IPS DF 6.9 (cell line): ENCODE measurements at regions not wholly inside any gene's neighbourhood (a gene's known extent, or its start where the extent isn't known, plus 50 kb on each side); places are given as distances from the start of the nearest gene placed in this dataset.

Experiments
- DNase-seq: peaks from one replicate; pipeline ENCODE4 v3.0.0-alpha.2; 2013; ENCODE audit warnings: low read depth, low spot score
- H3K27ac ChIP-seq: one replicate; pipeline ENCODE4 v1.5.1; 2013; ENCODE audit warnings: low read length, control low read depth
- H3K27me3 ChIP-seq: 2 replicates; pipeline ENCODE4 v1.6.1; 2013; ENCODE audit warnings: mild to moderate bottlenecking, low read length; ENCODE audit not compliant: control insufficient read depth, insufficient read depth
- H3K36me3 ChIP-seq: 2 replicates; pipeline ENCODE4 v1.6.1; 2013; ENCODE audit warnings: low read length; ENCODE audit not compliant: control insufficient read depth, insufficient read depth
- H3K4me1 ChIP-seq: 2 replicates; pipeline ENCODE4 v1.6.1; 2013; ENCODE audit warnings: low read length; ENCODE audit not compliant: control insufficient read depth, insufficient read depth
- H3K4me3 ChIP-seq: 2 replicates; pipeline ENCODE4 v1.5.1; 2013; ENCODE audit warnings: mild to moderate bottlenecking, low read length
- H3K9me3 ChIP-seq: 2 replicates; pipeline ENCODE4 v1.6.1; 2013; ENCODE audit warnings: low read length, inconsistent platforms; ENCODE audit not compliant: control insufficient read depth, insufficient read depth
- WGBS: extraction: QIAGEN DNeasy Blood & Tissue Kit; methylation state at CpG from one replicate; pipeline ENCODE4 v1.1.7; 2013; ENCODE audit warnings: mixed read lengths, missing lambda C conversion rate; ENCODE audit not compliant: insufficient read length, insufficient coverage; 5-methylcytosine and 5-hydroxymethylcytosine counted together

DNA sequence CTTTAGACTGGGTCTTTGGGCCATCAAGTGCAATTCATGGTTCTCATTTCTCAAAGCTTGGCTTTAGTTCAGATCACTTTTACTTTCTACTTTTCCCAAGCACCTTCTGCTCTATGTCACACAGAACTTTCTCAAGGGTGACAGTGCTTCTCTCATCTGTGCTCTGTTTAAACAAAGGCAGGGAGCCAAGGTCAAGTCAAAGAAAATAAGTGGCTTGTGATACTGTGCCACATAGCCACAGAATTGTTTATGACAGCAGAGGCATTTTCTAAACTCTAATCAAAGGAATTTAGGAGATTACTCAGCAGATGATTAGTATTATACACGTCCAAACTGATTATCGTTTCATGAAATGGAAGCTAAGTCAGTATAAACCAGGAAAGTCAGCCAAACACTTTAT lies 348.0 kb downstream of the HDGFL1 start:
- no peaks in the 10 kb centered on the region for H3K36me3 ChIP-seq
- no peak overlapping the region for H3K27ac ChIP-seq
- no peaks in the 10 kb centered on the region for H3K27me3 ChIP-seq
- H3K9me3 ChIP-seq = no peaks in the 10 kb centered on the region
- H3K4me3 ChIP-seq = no peak overlapping the region
- no CpG with 5 or more reads among the region's 2 CpGs for WGBS
- DNase-seq = no peak
- H3K4me1 ChIP-seq = peaks cover 3% of the 10 kb centered on the region; the same call in 1 of the 2 replicates

DNA sequence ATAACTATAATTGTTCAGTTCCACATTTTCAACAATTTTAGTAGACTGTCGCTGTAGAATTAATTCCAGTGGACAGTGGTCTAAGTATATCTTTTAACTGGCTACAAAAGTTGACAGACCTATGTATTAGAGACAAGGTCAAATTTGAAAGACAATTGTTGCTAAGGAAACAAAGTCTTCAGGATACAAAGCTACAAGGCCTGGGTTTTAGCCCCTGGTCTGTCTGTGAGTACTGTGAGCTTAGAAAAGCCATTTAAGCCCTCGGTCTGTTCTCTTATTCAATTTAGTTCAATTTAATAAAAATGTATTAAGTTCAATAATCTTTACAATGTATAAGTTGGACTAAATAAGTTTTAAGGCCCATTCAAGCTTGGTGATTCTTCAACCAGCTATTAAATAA lies 352.5 kb downstream of the HDGFL1 start:
- DNase-seq = peak; percentile 27
- Histone ChIP-seq H3K9me3 (no peaks in the 10 kb centered on the region), H3K27ac (no peak overlapping the region), H3K27me3 (no peaks in the 10 kb centered on the region), H3K36me3 (no peaks in the 10 kb centered on the region), H3K4me3 (no peak overlapping the region), H3K4me1 (peaks cover 3% of the 10 kb centered on the region; the same call in 1 of the 2 replicates)
- no CpG with 5 or more reads among the region's 2 CpGs for WGBS

DNA sequence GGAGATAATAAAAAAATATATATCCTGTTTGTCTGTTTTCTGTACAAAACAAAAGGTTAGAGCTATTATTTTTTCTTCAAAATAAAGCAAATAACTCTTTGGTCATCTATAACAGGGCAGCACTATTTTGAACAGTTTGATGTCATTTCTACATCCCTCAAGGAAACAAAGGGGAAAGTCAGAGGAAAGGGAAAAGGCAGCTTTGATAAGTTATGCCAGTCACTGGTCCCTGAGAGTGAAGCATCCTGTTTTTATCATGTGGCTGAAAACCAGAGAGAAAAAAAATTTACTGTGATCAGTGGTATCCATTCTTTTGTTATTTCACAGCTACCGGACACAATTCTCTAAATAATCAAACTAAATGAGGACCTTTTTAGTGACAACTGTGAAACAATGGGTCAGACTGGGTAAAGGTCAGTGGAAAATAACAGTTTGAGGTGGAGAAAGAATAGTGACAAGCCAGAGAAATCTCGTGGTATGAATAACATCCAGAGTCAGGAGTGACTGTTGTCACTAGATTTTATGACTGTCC lies 356.0 kb downstream of the HDGFL1 start:
- Histone ChIP-seq H3K27me3 (no peaks in the 10 kb centered on the region), H3K4me1 (no peaks in the 10 kb centered on the region), H3K27ac (no peak overlapping the region), H3K36me3 (no peaks in the 10 kb centered on the region), H3K4me3 (no peak overlapping the region), H3K9me3 (no peaks in the 10 kb centered on the region)
- no peak for DNase-seq
- WGBS = no CpG with 5 or more reads among the region's 2 CpGs

DNA sequence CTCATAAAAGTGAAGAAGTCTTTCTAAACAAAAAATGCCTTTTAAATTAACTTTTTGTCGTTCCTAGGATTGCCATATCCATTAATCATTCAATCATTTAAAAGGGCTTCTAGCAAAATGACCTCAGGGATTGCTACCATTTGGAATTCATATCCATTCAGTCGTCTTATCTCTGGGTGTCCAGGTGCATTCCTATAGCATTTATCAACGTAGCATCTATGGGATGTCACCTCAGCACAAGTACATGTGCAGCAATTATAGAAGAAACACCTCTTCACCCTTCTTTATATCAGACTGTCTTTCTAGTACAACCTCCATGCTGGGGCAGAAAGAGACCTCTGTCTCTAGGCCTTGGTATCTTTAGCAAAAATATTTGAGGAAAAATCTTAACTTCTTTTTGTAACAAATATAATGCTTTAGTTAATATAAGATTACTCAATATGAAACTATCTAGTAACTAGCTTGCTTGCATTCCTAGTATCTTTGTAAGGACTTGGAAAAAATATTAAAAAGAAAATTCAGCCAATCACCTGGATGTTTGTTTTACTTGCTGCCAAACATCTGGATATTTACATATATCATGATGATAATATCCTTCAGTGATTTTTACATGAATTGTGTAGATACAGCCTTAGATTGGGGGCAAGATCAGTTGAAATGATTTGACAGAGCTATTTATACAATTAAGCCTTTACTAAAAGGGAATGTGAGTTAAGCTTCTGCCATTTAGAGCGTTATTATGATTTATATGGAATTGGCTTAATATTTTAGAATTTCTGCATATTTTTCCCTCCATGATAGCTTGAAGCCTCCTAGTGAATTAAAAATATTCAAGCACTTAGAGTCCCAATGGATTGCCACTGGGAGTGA lies 356.8 kb downstream of the HDGFL1 start:
- Histone ChIP-seq H3K4me1 (no peaks in the 10 kb centered on the region), H3K27me3 (no peaks in the 10 kb centered on the region), H3K27ac (no peak overlapping the region), H3K36me3 (no peaks in the 10 kb centered on the region), H3K9me3 (no peaks in the 10 kb centered on the region), H3K4me3 (no peak overlapping the region)
- WGBS = no CpG with 5 or more reads among the region's 4 CpGs
- DNase-seq = no peak

DNA sequence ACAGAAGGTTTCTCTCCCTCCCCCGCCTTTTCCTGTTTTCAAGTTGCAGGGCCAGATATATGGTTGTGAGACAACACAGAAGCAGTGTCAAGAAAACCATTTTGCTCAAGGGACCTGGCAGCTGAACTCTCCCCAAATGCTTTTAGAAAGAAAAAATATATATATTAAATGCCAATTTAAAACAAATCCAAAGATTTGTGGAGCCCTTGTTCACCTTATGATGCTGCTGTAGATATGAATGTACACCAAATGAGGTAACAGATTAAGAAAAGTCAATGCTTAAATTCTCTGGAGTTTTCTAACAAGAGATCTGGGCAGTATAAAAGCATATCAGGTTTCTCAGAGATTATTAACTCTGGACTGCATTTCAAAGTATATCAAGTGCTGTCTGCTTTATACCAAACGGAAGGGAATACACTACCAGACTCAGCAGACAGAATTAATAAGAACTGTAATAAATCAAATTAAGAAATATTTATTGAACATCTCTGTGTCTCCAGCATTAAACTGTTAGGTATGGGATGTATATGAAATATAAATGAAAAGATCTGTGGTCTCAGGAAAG lies 357.5 kb downstream of the HDGFL1 start:
- WGBS = no CpG with 5 or more reads among the region's 2 CpGs
- no peak for DNase-seq

DNA sequence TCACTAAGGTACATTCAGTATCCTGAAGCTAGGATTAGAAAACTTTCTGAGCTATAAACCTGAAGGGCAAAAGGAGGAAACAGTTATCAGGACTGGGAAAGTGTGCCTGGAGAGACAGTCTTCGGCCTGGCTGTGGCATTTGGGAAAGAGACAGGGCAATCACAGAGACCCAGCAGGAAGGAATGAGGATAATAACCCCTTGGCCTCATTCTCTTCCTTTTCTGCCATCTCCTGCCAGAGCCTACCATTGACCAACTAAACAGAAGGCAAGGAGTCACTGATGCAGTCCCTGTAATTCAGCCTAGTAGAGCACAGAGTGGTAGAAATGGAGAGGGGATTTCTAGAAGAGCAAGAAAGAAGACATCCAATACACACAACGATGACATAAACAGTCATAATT lies 359.4 kb downstream of the HDGFL1 start:
- Histone ChIP-seq H3K4me1 (no peaks in the 10 kb centered on the region), H3K9me3 (no peaks in the 10 kb centered on the region), H3K27ac (no peak overlapping the region), H3K4me3 (no peak overlapping the region), H3K27me3 (no peaks in the 10 kb centered on the region), H3K36me3 (no peaks in the 10 kb centered on the region)
- WGBS = no CpG with 5 or more reads among the region's 2 CpGs
- no peak for DNase-seq

More for the DNA sequence above, 357.5 kb downstream of the HDGFL1 start:
- Histone ChIP-seq H3K9me3 (no peaks in the 10 kb centered on the region), H3K27me3 (no peaks in the 10 kb centered on the region), H3K4me1 (no peaks in the 10 kb centered on the region), H3K27ac (no peak overlapping the region), H3K4me3 (no peak overlapping the region), H3K36me3 (no peaks in the 10 kb centered on the region)

DNA sequence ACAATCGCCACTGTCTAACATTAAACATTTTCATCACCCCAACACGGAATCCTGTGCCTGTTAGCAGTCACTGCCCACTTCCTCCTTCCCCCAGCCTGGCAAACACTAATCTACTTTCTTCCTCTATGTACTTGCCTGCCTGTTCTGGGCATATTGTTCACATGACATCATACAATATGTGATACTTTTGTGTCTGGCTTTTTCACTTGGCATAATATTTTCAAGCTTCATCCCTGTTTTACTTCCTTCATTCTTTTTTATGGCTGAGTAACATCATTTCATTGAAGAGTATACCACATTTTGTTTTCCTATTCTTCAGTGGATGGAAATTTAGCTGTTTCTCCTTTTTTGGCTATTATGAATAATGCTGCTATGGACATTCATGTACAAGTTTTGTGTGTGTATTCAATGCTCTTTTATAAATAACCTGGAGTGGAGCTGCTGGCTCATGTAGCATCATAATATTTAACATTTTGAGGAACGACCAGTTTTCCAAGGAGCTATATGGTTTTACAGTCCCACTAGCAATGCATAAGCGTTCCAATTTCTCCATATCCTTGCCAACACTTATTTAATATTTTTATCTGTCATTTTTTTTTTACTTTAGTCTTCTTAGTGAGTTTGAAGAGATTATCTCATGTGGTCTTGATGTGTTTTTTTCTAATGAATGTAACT lies 360.1 kb downstream of the HDGFL1 start:
- WGBS = 100% methylated on average over 1 of the region's 4 CpGs
- Histone ChIP-seq H3K4me1 (no peaks in the 10 kb centered on the region), H3K27ac (no peak overlapping the region), H3K36me3 (no peaks in the 10 kb centered on the region), H3K4me3 (no peak overlapping the region), H3K9me3 (no peaks in the 10 kb centered on the region), H3K27me3 (no peaks in the 10 kb centered on the region)
- no peak for DNase-seq

DNA sequence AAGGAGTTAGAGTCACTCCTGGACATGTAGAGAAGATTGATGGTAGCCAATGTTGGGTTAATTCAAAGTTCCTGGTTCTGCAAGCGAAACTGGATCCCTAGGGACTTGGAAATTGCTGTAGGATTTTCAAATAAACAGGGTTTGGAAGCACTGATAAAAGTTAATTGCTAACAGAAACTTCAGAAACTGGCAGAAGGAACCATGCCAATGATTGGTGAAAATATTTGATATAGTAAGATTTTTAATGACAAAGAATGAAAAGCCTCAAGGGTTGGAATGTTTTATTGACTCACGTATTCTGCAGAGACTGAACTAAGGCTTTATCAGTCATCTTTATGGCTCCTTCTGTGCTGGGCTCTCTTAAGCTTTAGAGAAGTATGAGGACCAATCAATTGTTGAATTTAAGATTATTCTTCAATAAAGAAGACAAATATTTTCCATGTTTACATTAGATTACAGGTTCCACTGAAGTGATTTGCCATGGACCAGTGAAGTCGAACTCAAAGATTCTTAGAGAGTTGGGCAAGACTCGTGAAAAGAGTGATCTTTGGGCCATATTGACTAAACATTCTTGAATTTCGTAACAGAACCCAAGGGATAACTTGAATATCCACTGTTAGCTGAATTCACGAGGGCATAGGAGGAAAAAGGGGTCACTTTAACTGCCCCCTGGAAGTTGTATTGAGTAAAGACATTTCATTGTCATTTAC lies 371.4 kb downstream of the HDGFL1 start:
- Histone ChIP-seq H3K4me1 (no peaks in the 10 kb centered on the region), H3K36me3 (no peaks in the 10 kb centered on the region), H3K27ac (no peak overlapping the region), H3K9me3 (no peaks in the 10 kb centered on the region), H3K27me3 (no peaks in the 10 kb centered on the region), H3K4me3 (no peak overlapping the region)
- WGBS = no CpG with 5 or more reads among the region's 6 CpGs
- DNase-seq = no peak

DNA sequence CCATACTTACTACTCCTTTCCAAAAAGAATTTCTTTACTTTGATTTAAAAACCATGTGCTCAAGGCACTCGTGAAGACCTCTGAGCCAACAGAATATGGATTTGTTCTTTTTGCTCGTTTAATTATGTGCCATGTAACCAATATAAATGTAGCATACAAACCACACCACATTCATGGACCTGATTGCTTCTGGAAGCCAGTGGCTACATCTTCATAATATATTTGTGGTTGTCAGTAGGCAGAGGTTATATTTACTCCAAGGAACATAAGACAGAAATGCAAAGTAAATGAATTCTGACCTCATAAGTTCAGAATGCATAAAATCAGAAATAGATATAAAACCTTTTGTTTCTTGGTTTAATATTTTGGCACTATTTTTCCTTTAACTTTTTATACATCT lies 373.0 kb downstream of the HDGFL1 start:
- no CpG with 5 or more reads among the region's 2 CpGs for WGBS
- no peaks in the 10 kb centered on the region for H3K36me3 ChIP-seq
- no peak overlapping the region for H3K4me3 ChIP-seq
- no peak for DNase-seq
- H3K9me3 ChIP-seq = no peaks in the 10 kb centered on the region
- no peak overlapping the region for H3K27ac ChIP-seq
- H3K27me3 ChIP-seq = no peaks in the 10 kb centered on the region
- H3K4me1 ChIP-seq = no peaks in the 10 kb centered on the region

DNA sequence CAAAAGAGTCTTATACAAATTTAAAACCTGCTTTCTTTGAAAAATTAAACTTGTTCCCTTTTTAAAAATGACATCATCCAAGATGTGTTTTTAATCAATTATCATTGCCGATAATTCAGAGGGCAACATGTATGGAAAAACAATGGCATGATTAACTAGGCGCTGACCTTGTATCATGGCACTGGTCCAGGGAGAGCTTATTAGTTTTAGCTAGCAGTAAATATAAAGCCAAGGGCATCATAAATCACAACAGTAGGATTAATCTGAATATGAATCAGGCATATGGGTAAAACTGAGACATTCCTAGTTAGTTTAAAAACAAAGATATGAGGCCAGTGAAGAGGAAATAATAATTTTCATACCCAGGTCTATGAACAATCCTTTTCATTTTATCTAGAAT lies 374.0 kb downstream of the HDGFL1 start:
- Histone ChIP-seq H3K9me3 (no peaks in the 10 kb centered on the region), H3K4me3 (no peak overlapping the region), H3K27me3 (no peaks in the 10 kb centered on the region), H3K27ac (no peak overlapping the region), H3K36me3 (no peaks in the 10 kb centered on the region), H3K4me1 (no peaks in the 10 kb centered on the region)
- WGBS = no CpG with 5 or more reads among the region's 2 CpGs
- DNase-seq = no peak
